Astrocyte of the cerebellum (primary cell): ENCODE measurements at regions not wholly inside any gene's neighbourhood (a gene's known extent, or its start where the extent isn't known, plus 50 kb on each side); places are given as distances from the start of the nearest gene placed in this dataset.

ENCODE experiments used
- DNase-seq: peaks from one replicate; pipeline ENCODE4 v3.0.0-alpha.2; 2011; ENCODE audit warnings: low read depth
- H3K4me3 ChIP-seq: 2 replicates; pipeline ENCODE4 v1.5.1; 2011; ENCODE audit warnings: mild to moderate bottlenecking, low read depth, low read length, moderate library complexity
- CTCF ChIP-seq: IDR thresholded peaks from 2 replicates; pipeline ENCODE4 v1.5.1; 2012; ENCODE audit warnings: low read length, low read depth, moderate library complexity, mild to moderate bottlenecking; ENCODE audit errors: missing control alignments
- in situ Hi-C: cut with HindIII; loops from 2 replicates; pipeline ENCODE4 v1.10.0; 2017; ENCODE audit warnings: low sequenced_read_pairs

DNA sequence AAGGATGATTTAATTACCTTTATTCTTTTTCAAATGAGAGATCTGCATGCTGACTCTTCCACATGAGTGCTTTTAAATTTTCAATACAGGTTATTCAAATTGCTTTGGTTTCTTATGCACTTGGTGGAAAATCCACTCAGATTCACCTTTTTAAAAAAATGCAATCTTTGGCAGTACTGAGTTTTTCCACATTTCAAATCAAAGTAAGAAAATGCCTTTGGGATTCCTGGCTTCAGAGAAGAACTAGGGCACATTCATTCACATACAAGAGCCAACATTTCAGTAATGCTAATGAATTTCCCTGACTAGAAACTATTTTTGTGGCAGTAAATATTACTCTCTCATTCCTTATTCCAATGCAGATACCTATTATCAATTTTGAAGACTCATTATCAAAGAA, 342.2 kb downstream of the ETNK1 start:
- DNase-seq: no peak
- in situ Hi-C loops: no loop called here
- no peak overlapping the region for H3K4me3 ChIP-seq
- TF ChIP-seq CTCF: no peak

- no peak for DNase-seq
- no peak overlapping the region for H3K4me3 ChIP-seq
- in situ Hi-C loops: no loop called here
- no peak for TF ChIP-seq CTCF
These were observed 344.6 kb downstream of the ETNK1 start for GRCh38 chr12:22969521-22969920.

DNA sequence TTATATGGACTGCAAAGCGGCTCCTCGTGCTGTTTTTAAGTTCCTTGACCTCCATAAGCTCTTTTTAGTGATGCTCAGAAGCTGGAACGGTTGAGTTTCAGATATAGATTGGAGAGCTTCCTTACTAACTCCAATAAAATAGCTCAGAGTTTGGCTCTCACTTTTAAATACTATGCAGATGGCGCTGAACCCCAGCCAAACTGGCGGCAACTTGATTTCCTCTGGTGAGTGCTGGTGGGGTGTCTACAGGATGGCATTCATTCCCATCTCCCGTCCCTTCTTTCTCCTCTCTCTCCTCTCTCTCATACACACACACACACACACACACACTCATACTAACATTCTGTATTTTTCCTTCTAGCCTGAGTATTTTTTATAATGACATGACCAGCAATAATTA, 346.3 kb downstream of the ETNK1 start:
- TF ChIP-seq CTCF: no peak
- in situ Hi-C loops: no loop called here
- H3K4me3 ChIP-seq: no peak overlapping the region
- DNase-seq: no peak

DNA sequence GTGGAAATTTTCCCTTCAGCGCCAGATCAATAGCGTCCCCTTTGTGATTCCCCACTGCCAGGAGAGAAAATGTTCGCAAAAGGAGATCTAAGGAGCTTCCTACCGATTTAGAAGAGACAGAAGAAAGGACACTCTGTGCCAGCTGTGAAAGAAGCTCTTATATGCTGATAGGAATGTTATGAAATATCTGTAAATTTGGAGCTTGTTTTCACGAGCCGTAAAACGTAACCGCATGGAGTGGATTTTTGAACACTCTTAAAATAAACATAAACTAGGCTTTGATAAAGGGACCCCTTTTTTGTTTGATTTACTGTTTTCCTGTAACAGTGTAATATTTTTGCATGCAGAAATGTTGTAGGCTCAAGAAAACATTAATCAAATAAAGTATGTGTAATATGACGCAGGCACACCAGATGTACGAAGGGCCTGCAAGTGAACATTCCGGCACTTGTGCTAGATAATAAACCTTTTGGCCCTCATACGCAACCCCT, 346.8 kb downstream of the ETNK1 start:
- H3K4me3 ChIP-seq: no peak overlapping the region
- no peak for DNase-seq
- TF ChIP-seq CTCF: no peak
- in situ Hi-C loops: no loop called here

- DNase-seq: peak; percentile 71
- in situ Hi-C loops: no loop called here
- H3K4me3 ChIP-seq: no peak overlapping the region
- TF ChIP-seq CTCF: no peak
These were observed 349.9 kb downstream of the ETNK1 start for GRCh38 chr12:22974865-22975264.

- in situ Hi-C loops: no loop called here
- DNase-seq: peak; percentile 89
- TF ChIP-seq CTCF: no peak
- no peak overlapping the region for H3K4me3 ChIP-seq
These were observed 354.0 kb downstream of the ETNK1 start for GRCh38 chr12:22978962-22979361.
